Lower leg skin (tissue), 3 donors: ENCODE measurements at regions not wholly inside any gene's neighbourhood (a gene's known extent, or its start where the extent isn't known, plus 50 kb on each side); places are given as distances from the start of the nearest gene placed in this dataset.

ENCODE experiments used
- POLR2A ChIP-seq, 2 donors: fragments of 450-650 bp; IDR thresholded peaks; one replicate each; pipeline ENCODE4 v1.6.1; 2016 to 2017; ENCODE audit warnings: antibody characterized with exemption in 2 of 2, mild to moderate bottlenecking in 1 of 2, moderate library complexity in 1 of 2
- TF ChIP-seq, protein P1 (sequence below), 3 donors: fragments of 450-650 bp; IDR thresholded peaks; one replicate each; pipeline ENCODE4 v1.5.1; 2016; ENCODE audit warnings: antibody characterized with exemption in 3 of 3, mild to moderate bottlenecking in 3 of 3, moderate library complexity in 2 of 3

DNA sequence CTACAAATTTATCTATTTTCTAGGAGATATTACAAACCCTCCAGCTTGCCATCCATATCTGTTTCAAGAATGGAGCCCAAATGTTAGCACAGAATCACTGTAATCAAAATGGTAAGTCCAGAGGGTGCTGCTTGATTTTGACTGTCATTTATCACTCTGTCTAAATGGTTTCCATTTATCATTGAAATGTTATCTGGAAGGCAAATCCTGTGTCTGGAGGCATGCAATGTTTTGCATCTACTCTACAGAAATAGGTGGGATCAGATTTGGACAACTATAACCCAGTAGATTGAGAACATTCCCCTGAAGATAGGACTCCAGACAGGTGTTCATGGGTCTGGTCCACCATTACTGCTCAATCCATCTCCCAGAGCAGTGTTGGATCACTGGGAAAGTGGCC lies 128.7 kb downstream of the MAIP1 start:
- no peak for TF ChIP-seq POLR2A (IDR thresholded peaks at IDR 0.05)
- TF ChIP-seq, protein P1, sequence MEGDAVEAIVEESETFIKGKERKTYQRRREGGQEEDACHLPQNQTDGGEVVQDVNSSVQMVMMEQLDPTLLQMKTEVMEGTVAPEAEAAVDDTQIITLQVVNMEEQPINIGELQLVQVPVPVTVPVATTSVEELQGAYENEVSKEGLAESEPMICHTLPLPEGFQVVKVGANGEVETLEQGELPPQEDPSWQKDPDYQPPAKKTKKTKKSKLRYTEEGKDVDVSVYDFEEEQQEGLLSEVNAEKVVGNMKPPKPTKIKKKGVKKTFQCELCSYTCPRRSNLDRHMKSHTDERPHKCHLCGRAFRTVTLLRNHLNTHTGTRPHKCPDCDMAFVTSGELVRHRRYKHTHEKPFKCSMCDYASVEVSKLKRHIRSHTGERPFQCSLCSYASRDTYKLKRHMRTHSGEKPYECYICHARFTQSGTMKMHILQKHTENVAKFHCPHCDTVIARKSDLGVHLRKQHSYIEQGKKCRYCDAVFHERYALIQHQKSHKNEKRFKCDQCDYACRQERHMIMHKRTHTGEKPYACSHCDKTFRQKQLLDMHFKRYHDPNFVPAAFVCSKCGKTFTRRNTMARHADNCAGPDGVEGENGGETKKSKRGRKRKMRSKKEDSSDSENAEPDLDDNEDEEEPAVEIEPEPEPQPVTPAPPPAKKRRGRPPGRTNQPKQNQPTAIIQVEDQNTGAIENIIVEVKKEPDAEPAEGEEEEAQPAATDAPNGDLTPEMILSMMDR (IDR thresholded peaks at IDR 0.05): no peak
